ENCODE measurements at regions not wholly inside any gene's neighbourhood (a gene's known extent, or its start where the extent isn't known, plus 50 kb on each side); places are given as distances from the start of the nearest gene placed in this dataset.
A peak's percentile ranks its signal among the peaks of the same experiment; 100 is the strongest.

DNA sequence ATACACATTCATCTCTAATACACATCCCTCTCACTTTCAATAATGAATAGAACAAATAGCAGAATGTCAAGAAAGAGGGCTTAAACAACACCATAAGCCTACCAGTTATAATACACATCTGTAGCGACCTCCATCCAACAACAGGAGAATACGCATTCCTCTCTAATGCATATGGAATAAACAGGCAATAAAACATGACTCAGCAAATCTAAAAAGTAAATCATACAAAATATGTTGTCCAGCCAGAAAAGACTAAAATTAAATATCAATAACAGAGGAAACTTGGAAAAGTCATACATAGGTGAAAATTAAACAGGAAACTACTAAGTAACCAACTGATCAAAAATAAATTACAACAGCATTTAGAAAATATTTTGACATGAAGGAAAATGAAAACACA, 1127.5 kb upstream of the NCAM2 start:
- H3K36me3 ChIP-seq (ENCODE audit: low read depth, missing control alignments) = no peaks in the 10 kb centered on the region
- no peak overlapping the region for H3K27ac ChIP-seq
- H3K9me3 ChIP-seq = no peaks in the 10 kb centered on the region
- no peak for TF ChIP-seq POLR2A (IDR thresholded peaks at IDR 0.05)
- WGBS, 2 donors = 94 to 97% methylated on average over 2 of the region's 2 CpGs
- no peaks in the 10 kb centered on the region for H3K4me1 ChIP-seq
- DNase-seq = no peak
- H3K4me3 ChIP-seq = no peak overlapping the region
- intact Hi-C loops (cut with DNase I; ENCODE audit: low total_unique reads) = no loop called here
- no peaks in the 10 kb centered on the region for H3K27me3 ChIP-seq

DNA sequence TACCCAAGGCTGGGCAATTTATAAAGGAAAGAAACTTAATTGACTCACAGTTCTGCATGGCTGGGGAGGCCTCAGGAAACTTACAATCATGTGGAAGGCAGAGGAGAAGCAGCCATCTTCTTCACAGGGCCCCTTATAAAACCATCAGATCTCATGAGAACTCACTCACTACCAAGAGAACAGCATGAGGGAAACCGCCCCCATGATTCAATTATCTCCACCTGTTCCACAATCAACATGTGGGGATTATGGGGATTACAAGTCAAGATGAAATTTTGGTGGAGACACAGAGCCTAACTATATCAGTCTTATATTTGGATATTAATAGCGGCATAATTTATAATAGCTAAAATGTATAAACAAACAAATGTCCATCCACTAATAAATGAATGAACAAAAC, 1123.7 kb upstream of the NCAM2 start:
- intact Hi-C loops (cut with DNase I; ENCODE audit: low total_unique reads) = no loop called here
- 91 to 97% methylated on average over 2 of the region's 2 CpGs for WGBS, 2 donors
- no peak overlapping the region for H3K4me3 ChIP-seq

DNA sequence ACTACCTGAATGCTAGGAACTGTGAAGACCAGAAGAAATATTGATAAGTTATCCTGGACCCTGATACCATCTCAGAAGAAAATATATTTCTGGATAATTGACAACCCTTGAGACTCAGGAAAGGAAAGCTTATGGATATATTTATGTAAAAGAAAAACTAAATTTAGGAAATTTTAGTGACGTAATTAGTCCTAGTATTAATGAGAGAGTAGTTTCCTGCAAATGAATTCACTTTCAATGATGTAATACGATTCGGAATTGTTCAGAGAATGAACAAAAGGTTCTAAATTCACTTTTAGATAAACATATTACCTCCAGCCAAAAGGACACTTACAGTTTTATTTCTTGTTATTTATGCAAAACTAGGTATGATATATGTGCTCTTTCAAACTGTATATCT, 1120.1 kb upstream of the NCAM2 start:
- no peaks in the 10 kb centered on the region for H3K36me3 ChIP-seq (ENCODE audit: low read depth, missing control alignments)
- no peak overlapping the region for H3K27ac ChIP-seq
- H3K9me3 ChIP-seq = no peaks in the 10 kb centered on the region
- no peaks in the 10 kb centered on the region for H3K27me3 ChIP-seq
- WGBS, 2 donors = 91 to 93% methylated on average over 3 of the region's 3 CpGs
- H3K4me1 ChIP-seq = no peaks in the 10 kb centered on the region
- intact Hi-C loops (cut with DNase I; ENCODE audit: low total_unique reads) = no loop called here
- TF ChIP-seq, protein P1, sequence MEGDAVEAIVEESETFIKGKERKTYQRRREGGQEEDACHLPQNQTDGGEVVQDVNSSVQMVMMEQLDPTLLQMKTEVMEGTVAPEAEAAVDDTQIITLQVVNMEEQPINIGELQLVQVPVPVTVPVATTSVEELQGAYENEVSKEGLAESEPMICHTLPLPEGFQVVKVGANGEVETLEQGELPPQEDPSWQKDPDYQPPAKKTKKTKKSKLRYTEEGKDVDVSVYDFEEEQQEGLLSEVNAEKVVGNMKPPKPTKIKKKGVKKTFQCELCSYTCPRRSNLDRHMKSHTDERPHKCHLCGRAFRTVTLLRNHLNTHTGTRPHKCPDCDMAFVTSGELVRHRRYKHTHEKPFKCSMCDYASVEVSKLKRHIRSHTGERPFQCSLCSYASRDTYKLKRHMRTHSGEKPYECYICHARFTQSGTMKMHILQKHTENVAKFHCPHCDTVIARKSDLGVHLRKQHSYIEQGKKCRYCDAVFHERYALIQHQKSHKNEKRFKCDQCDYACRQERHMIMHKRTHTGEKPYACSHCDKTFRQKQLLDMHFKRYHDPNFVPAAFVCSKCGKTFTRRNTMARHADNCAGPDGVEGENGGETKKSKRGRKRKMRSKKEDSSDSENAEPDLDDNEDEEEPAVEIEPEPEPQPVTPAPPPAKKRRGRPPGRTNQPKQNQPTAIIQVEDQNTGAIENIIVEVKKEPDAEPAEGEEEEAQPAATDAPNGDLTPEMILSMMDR (IDR thresholded peaks at IDR 0.05) = no peak
- no peak for TF ChIP-seq POLR2A (IDR thresholded peaks at IDR 0.05)
- no peak overlapping the region for H3K4me3 ChIP-seq
- no peak for DNase-seq

More for the DNA sequence above, 1123.7 kb upstream of the NCAM2 start:
- no peak for DNase-seq
- TF ChIP-seq POLR2A (IDR thresholded peaks at IDR 0.05) = no peak
- TF ChIP-seq, protein P1 (IDR thresholded peaks at IDR 0.05) = no peak
- Histone ChIP-seq H3K4me1 (no peaks in the 10 kb centered on the region), H3K27ac (no peak overlapping the region), H3K9me3 (no peaks in the 10 kb centered on the region), H3K36me3 (ENCODE audit: low read depth, missing control alignments) (no peaks in the 10 kb centered on the region), H3K27me3 (no peaks in the 10 kb centered on the region)

DNA sequence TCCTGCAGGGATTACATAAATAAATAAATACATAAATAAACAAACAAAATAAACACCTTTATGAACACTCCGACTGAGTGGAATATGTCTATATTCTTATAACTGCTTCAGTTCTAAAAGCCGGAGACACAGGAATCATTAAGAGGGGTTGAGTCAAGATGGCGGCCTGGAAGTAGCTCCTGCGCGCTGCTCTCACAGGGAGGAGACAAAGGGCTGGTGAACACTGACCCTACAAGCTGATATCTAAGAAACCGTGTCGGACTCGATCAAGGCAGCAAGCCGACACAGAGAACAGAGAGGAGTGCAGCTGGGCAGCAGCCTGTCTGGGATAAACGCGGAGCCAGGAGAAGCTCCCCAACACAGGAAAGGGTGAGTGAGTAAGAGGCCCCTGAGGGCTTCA, 1098.6 kb upstream of the NCAM2 start:
- WGBS, 2 donors = 73 to 82% methylated on average over 11 of the region's 11 CpGs
- no peak for TF ChIP-seq POLR2A (IDR thresholded peaks at IDR 0.05)
- TF ChIP-seq, protein P1 (IDR thresholded peaks at IDR 0.05) = no peak
- peak; percentile 55 for DNase-seq
- Histone ChIP-seq H3K4me3 (peak overlapping the region; percentile 24 to 49), H3K9me3 (no peaks in the 10 kb centered on the region), H3K4me1 (no peaks in the 10 kb centered on the region), H3K27me3 (no peaks in the 10 kb centered on the region), H3K36me3 (ENCODE audit: low read depth, missing control alignments) (no peaks in the 10 kb centered on the region), H3K27ac (peak overlapping the region; percentile 18 to 52)
- intact Hi-C loops (cut with DNase I; ENCODE audit: low total_unique reads) = no loop called here

DNA sequence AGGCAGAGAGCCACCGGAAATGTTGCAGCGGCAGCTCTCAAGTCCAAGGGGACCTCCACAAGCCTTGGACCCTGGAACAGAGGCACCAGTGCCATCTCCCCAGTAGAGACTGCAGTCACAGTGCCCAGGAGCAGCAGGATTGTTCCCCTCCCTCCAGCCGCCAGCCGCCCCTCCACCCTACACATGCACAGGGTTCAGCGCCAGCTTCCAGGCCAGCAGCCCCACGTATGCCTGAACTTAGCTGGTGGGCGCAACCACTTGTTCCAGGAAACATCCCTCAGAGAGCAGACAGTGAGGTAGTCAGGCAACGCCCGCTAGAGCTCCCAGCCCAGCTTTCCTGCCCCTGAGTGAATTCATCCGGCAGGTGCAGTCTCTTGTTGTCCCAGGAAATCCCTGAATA, 1098.1 kb upstream of the NCAM2 start:
- peak; percentile 15 for DNase-seq
- intact Hi-C loops (cut with DNase I; ENCODE audit: low total_unique reads) = no loop called here
- H3K9me3 ChIP-seq = no peaks in the 10 kb centered on the region
- 82% methylated on average over 10 of the region's 10 CpGs; no CpG with 5 or more reads in 1 of the 2 donors for WGBS, 2 donors
- H3K4me3 ChIP-seq = peak overlapping the region; percentile 24 to 49
- H3K36me3 ChIP-seq (ENCODE audit: low read depth, missing control alignments) = no peaks in the 10 kb centered on the region
- H3K4me1 ChIP-seq = no peaks in the 10 kb centered on the region
- no peak for TF ChIP-seq POLR2A (IDR thresholded peaks at IDR 0.05)
- TF ChIP-seq, protein P1 (IDR thresholded peaks at IDR 0.05) = no peak
- H3K27me3 ChIP-seq = no peaks in the 10 kb centered on the region
- peak overlapping the region in 1 of 2 donors; percentile 18 for H3K27ac ChIP-seq
